ENCODE measurements at regions not wholly inside any gene's neighbourhood (a gene's known extent, or its start where the extent isn't known, plus 50 kb on each side); places are given as distances from the start of the nearest gene placed in this dataset.
A peak's percentile ranks its signal among the peaks of the same experiment; 100 is the strongest.
"Not testable (repeated sequence)": the region's sequence is repeated elsewhere in the genome, so short reads cannot be mapped to it uniquely, and the experiment has no call there.

DNA sequence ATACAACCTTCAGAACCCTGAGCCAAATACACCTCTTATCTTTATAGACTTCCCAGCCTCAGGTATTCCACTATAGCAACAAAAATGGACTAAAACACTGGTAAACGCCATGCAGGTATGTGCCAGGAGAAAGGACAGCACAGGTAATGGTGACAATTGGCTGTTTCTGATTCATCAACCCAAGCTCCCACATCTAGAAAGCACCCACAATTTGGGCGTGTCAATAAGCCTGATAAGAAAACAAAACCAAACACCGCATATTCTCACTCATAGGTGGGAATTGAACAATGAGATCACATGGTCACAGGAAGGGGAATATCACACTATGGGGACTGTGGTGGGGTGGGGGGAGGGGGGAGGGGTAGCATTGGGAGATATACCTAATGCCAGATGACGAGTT, 348.5 kb downstream of the GADD45G start:
- DNase-seq, result not testable (repeated sequence)

DNA sequence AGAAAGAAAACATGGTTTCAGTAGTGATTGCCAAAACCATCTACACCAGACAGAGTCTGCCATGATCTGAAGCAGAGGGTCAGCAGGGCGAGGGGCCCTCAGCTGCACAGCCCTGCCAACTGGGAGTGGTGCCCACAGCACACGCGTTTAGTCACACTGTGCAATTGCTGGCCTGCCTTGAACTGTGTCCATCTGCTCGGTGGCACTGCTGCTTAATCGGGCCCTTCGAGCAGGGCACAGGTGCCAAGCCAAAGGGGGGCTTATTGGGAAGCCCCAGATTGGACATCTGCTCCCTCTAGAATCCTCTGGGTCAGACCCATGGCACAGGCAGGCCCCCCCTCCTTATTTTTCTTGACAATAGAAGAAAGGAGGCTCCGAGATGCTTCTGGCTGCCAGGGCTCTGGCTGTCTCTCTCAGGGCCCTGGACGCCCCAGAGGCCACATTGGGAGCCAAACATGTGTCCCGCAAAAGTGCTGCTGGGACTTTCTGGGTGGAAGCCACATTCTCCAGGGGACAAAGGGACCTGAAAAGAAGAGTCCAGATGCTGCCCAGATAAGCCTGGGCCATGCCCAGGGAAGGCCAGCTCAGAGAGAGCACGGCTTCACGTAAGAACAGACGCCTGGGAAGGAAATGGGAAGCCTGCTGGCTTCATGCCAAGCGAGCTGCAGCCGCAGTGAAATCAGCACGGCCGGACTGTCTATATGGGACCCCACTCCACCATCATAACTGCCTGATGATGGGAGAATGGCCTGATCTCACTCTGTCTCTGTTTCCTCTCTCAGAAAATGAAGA, 349.2 kb downstream of the GADD45G start:
- peak; percentile 71 for DNase-seq

- no peak for DNase-seq
Observed at GRCh38 chr9:89955144-89955543, 350.3 kb downstream of the GADD45G start.

DNA sequence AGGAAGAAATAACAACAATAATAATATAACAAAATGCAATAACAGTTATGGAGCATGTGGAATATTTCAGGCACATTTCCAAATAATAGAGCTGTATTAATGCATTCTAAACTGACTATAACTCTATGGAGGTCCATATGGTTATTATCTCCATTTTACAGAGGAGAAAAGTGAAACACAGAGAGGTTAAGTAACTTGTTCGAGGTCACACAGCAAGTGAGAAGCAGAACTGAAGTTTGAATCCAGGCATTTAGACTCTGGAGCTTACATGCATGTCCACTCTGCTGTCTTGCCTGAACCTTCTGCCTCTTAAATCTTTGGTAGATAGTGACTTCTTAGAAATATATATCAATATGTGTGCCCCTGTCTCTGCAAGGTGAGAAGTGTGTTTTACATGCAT, 350.8 kb downstream of the GADD45G start:
- DNase-seq, result no peak

DNA sequence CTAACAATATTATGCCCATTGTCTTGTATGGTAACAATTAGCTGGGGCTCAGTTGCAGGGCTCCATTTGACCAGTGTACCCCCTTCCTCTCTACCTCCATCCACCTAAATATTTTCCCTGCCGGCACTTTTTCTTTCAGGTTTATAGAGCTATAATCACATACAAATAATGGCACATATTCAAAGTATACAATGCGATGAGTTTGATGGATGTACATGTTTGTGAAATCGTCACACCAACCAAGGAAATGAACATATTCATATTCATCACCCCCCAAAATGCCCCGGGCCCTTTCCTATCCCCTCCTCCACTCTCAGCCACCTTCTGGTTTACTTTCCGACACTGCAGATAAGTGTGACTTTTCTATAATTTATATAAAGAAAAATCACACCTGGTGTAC, 351.5 kb downstream of the GADD45G start:
- DNase-seq, result no peak

GRCh38 chr9:89956907-89957306, 352.1 kb downstream of the GADD45G start:
- no peak for DNase-seq

DNA sequence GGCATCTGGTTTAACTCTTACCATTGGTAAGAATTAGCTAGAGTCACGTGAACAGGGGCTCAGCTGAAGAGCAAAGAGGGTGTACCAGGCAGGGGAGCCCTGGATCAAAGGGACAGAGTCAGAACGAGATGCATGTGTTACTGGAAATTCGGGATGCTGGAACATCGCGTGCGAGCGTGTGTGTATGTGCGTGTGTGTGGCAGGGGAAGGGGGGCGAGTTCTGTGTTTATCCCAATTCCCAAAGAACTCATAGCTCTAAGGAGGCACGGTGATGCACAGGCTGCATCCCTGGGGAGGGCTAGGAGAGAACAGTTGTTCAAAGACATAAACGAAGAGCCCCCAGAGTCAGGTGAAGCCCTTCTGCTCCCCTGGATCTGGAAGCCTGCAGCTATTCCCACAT, 353.3 kb downstream of the GADD45G start:
- no peak for DNase-seq

DNA sequence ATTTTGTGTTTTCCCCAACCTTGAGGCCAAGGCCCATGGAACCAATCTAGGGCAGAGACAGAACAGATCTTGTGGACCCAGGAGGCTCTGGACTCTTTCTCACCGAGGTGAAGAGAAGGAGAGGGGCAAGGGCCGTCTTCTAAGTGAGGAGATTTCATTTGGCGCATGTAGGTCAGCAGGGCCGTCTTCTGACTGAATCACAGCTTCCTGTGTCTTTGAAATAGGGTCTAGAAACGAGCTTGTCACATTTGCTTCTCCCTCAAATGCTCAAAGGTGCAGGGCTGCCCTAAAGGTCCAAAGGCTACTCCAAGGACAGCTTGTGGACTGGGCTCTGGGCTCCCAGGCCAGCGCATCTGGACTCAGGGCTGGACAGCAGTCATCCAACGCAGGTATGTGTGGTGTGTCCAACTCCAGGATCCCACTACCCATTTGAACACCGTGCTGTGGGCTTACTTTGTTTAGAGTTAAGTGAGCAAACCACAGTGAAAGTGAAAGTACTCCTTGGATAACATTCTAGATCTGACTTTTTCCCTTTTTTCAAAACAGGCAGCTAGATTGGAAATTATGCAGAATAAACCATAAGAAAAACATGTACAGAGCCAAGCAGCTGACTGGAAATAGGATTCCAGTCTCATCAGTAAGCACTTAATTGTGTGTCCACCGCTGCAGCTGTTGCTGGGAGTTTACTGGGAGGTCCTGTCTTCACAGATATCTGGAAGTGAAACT, 357.0 kb downstream of the GADD45G start:
- no peak for DNase-seq

DNA sequence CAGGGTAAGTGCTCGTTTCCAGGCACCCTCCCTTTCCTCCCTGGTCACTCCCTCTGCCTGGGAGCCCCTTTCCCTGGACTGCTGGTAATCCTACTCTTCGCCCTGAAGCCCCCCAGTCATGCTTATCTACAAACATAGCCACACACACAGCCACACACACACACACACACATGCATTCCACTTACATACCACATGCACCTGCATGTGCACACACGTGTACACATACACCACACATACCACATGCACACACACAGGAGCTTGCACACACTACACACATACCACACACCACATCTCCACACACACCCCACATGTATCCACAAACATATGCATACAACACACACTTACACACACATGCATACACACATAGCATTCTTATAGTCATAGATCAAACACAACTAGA, 358.5 kb downstream of the GADD45G start:
- DNase-seq, result no peak

DNA sequence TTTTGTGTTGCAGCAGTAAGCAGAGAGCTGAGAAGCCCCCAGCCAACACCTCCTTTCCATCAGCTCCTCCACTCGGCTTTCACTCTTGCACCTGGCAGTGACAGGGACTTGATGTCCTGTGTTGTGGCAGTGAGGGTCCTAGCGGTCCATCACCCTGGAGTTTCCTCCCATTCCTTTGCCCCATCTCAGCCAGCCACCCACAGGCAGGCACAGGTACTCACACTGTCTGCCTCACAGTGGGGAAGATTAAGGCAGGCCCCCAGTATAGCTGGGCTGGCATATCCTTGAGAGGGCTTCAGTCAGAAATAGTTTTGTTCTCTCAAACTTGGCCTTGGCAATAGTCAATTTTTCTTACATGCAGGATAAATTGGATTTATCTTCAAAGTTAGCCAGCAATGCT, 362.7 kb downstream of the GADD45G start:
- DNase-seq, result no peak

- DNase-seq, result peak; percentile 81
Observed at GRCh38 chr9:89969156-89969675, 364.4 kb downstream of the GADD45G start.

GRCh38 chr9:89969881-89970639, 365.2 kb downstream of the GADD45G start:
- no peak for DNase-seq

DNA sequence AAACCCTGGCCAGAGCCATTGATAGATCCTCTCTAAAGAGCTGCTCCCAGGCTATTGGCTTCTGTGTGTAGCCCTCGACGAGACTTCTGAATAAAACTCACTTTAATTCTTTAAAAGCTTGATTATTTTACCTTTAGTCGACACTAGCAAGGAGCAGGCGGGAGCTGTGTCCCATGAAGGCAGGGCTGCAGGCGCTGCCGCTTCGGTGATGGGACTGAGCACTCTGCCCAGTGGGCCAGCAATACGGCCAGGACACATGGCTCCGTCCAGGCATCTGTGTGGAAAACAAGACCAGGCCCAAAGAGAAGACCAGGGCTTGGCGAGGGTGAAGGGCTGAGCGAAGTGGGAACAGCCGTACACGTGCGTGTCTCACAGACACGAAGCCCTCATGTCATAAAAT, 365.9 kb downstream of the GADD45G start:
- no peak for DNase-seq

- DNase-seq, result no peak
Observed at GRCh38 chr9:89972535-89972934, 367.7 kb downstream of the GADD45G start.

DNA sequence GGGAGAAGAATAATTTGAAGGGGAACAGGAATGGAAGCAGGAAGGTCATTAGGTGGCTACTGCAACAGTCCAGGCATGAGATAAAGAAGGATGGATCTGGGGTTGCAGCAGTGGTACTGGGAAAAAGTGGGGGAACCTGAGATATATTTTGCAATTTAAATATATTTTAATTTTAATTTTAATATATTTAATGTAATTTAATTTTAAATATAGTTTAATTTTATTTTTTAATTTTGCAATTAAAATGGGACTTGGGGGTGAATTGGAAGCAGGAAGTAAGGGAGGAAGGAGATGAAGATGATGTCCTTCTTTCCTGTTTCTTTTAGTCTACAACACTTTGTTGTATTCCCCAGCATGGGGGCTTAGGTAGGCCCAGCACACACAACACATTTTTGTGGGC, 369.8 kb downstream of the GADD45G start:
- no peak for DNase-seq

- DNase-seq, result no peak
Observed at GRCh38 chr9:89975024-89975423, 370.2 kb downstream of the GADD45G start.

DNA sequence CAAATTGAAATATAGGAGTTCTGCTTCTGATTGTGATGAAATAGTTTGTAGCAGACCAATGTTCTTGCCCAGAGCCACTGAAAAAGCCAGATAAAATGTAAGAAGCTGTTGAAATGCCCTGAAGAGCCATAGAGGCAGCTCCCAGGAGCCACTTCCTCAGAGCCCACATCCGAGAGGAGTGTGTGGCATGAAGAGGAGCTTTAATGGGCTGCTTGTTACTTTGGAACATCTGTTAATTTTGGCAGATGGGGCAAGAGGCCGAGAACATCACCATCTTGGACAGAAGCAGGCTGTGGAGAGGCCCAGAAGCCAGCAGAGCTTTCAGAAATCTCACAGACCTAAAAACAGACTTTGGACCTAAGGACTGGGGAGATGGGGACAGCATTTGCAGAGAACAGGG, 370.8 kb downstream of the GADD45G start:
- no peak for DNase-seq

- peak; percentile 80 for DNase-seq
Observed at GRCh38 chr9:89978185-89978584, 373.4 kb downstream of the GADD45G start.

GRCh38 chr9:89980600-89980999, 375.8 kb downstream of the GADD45G start:
- peak; percentile 94 for DNase-seq

- no peak for DNase-seq
Observed at GRCh38 chr9:89982016-89982415, 377.2 kb downstream of the GADD45G start.

DNA sequence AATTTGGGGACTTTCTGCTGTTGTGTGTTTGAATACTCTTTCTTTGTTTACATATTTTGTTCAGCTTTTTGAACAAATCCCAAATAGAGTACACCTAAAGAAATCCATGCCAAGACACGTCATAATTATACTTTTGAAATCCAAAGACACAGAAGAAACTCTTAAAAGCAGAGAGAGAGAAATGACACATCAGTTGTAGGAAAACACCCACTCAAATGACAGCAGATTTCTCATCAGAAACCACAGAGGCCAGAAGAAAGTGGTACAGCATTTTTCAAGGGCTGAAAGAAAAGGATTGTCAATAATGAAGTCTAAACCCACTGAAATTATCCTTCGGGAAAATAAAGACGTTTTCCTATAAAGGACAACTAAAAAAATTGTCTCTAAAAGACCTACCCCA, 378.6 kb downstream of the GADD45G start:
- DNase-seq, result no peak

- DNase-seq, result no peak
Observed at GRCh38 chr9:89984214-89984613, 379.4 kb downstream of the GADD45G start.

DNA sequence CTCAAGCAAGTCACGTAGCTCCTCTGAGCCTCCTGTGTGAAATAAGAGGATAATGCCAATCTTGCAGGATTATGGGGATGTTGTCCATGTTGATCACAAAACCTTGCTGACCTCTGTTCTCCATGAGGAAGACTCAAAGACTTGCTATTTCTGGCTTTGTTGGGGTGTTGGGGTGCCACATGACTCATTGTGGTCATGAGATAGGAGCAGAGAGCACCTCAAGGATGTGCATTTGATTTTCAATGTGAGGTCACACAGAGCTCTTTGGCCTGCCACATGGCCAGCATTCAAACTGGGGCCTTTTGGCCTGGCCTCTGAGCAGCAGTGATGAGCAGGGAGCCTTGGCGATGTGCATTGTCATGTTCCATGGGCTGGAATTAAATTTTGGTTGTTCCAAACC, 380.3 kb downstream of the GADD45G start:
- DNase-seq, result no peak

DNA sequence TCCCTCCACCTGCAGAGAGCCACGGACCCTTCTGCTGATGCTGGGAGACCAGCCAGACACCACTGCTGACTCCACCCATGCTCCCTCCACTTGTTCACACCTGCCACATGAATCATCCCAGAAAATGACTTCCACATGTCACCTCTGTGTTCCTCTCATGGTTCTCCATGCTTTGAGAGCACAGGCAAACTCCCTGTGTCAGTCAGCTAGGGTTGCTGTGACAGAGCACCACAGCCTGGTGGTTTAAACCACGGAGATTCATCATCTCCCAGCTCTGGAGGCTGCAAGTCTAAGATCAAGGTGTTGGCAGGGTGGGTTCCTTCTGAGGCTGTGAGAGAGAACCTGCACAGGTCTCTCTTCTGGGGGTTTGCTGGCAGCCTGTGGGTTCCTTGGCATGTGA, 381.4 kb downstream of the GADD45G start:
- no peak for DNase-seq

All from NCI-H510A treated with DMSO at 0.1 percent for 48 hours (cell line).